ENCODE measurements at regions not wholly inside any gene's neighbourhood (a gene's known extent, or its start where the extent isn't known, plus 50 kb on each side); places are given as distances from the start of the nearest gene placed in this dataset.

DNA sequence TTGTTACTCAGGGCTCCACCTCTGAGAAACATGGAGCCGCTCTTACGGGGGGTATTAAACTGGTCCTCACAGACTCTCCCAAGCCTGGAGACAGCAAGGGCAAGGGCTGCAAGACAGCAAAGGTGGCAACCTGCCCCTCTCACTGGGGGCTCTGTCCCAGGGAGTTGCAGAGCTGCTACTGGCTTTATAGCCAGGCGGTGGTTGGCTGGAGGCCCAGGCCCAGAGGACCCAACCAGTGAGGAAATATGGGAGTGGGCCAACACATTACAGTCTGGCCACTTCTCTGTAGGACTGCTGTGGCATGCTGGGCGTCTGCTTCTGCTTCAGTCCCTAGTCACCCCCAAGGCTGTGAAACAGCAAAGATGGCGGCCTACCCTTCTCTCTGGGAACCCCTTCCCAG lies 597.2 kb downstream of the LRRC70 start:
- TF ChIP-seq, protein P1, sequence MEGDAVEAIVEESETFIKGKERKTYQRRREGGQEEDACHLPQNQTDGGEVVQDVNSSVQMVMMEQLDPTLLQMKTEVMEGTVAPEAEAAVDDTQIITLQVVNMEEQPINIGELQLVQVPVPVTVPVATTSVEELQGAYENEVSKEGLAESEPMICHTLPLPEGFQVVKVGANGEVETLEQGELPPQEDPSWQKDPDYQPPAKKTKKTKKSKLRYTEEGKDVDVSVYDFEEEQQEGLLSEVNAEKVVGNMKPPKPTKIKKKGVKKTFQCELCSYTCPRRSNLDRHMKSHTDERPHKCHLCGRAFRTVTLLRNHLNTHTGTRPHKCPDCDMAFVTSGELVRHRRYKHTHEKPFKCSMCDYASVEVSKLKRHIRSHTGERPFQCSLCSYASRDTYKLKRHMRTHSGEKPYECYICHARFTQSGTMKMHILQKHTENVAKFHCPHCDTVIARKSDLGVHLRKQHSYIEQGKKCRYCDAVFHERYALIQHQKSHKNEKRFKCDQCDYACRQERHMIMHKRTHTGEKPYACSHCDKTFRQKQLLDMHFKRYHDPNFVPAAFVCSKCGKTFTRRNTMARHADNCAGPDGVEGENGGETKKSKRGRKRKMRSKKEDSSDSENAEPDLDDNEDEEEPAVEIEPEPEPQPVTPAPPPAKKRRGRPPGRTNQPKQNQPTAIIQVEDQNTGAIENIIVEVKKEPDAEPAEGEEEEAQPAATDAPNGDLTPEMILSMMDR (IDR thresholded peaks at IDR 0.05; ENCODE audit: control extremely low read depth, extremely low read depth, low read depth, missing control alignments), result no peak
- CTCF ChIA-PET, result no interaction called here
- POLR2A ChIA-PET, result no interaction called here

DNA sequence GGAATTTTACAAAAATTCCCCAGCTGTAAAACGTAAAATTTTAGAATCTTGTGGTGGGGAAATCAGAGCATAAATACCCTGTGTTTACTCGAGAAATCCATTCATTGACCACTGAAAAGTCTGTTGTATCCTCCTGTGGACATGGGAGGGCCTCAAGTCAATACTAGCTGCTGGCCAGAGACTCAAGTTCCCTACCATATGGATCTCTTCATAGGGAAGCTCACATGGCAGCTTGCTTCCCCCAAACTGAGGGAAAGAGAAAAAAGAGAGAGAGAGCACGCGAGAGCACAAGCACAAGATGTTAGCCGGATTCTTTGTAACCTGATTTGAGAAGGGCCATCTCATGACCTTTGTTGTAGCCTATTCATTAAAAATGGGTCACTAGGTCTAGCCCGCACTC lies 591.9 kb downstream of the LRRC70 start:
- POLR2A ChIA-PET, result no interaction called here
- no peak for DNase-seq (ENCODE audit: extremely low spot score)
- CTCF ChIA-PET, result interaction anchor here (0.7 kb wide), 1 partner anchor 45 kb away, joined by 3 read pairs; no protein-coding TSS in a partner anchor
- TF ChIP-seq, protein P1 (IDR thresholded peaks at IDR 0.05; ENCODE audit: control extremely low read depth, extremely low read depth, low read depth, missing control alignments), result no peak

More for the DNA sequence above, 597.2 kb downstream of the LRRC70 start:
- no peak for DNase-seq (ENCODE audit: extremely low spot score)

DNA sequence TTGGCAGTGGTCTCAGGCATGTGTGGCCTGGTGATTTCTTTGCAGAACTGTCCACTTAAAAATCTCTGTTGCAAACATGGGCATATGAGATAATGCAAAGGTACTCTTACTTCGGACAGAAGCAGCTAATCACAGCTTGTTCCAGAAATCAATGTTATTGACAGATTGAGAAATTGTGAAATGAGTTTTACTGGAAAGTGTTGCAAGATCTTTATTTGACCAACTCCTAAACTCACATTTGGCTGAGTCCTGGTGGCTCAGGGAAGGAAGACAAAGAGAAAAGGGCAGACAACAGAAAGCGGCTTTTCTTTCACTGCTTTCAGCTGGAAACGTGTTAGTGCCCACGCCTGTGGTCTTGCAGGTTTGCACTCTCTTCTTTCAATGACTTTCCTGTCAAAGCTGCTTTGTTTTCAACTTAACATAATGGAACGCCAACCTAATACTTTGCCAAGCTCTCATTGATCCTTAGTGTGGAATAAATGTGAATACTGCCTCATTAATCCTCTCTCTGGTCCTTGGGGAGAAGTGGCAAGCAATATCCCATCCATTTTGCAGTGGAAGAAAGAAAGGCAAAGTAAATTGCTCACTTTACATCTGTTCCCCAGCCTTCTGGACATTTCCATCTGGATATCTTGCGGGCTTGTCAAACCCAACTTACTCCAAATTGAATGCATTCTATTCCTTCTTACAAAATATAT lies 586.4 kb downstream of the LRRC70 start:
- ChIA-PET CTCF (interaction anchor here (1.6 kb wide), 1 partner anchor 13 kb away, joined by 4 read pairs; no protein-coding TSS in a partner anchor), POLR2A (no interaction called here)
- TF ChIP-seq, protein P1 (IDR thresholded peaks at IDR 0.05; ENCODE audit: control extremely low read depth, extremely low read depth, low read depth, missing control alignments), result no peak
- DNase-seq (ENCODE audit: extremely low spot score), result no peak

DNA sequence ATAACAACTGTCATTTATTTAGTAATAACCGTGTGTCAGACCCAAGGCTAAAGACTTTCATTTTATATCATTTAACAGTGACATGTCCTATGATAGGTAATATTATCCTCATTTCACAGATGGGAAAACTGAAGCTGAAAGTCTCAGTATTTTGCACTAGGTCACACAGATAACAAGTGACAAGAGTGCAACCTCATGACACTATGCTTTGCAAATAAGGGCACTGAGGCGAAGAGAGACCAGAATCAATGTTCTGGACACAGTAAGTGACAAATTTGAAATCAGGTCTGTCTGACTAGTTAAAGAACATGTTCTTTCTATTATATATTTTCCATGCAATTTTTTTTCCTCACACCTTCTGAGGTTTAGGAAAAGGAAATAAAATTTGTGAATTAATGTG lies 585.7 kb downstream of the LRRC70 start:
- ChIA-PET POLR2A (no interaction called here), CTCF (no interaction called here)
- DNase-seq (ENCODE audit: extremely low spot score), result no peak
- TF ChIP-seq, protein P1 (IDR thresholded peaks at IDR 0.05; ENCODE audit: control extremely low read depth, extremely low read depth, low read depth, missing control alignments), result no peak

DNA sequence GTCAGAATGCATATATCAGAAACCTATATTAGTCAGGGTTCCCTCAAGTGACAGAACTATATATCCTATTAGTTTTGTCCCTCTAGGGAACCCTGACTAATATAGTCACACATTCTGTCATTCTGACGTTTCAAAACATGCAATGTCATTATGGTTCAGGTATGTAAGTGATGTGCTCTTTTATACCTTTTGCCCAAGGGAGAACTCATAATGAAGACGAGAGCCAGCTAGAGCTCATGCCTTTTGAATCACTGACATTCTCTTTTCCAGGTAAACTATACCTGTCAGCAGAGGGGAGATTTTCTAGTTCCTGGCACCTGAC lies 576.7 kb downstream of the LRRC70 start:
- TF ChIP-seq, protein P1 (IDR thresholded peaks at IDR 0.05; ENCODE audit: control extremely low read depth, extremely low read depth, low read depth, missing control alignments), result no peak
- DNase-seq (ENCODE audit: extremely low spot score), result no peak
- POLR2A ChIA-PET, result no interaction called here
- CTCF ChIA-PET, result interaction anchor here (1.2 to 1.3 kb wide), 2 partner anchors 8 to 9 kb away, joined by 3 to 4 read pairs; no protein-coding TSS in a partner anchor

DNA sequence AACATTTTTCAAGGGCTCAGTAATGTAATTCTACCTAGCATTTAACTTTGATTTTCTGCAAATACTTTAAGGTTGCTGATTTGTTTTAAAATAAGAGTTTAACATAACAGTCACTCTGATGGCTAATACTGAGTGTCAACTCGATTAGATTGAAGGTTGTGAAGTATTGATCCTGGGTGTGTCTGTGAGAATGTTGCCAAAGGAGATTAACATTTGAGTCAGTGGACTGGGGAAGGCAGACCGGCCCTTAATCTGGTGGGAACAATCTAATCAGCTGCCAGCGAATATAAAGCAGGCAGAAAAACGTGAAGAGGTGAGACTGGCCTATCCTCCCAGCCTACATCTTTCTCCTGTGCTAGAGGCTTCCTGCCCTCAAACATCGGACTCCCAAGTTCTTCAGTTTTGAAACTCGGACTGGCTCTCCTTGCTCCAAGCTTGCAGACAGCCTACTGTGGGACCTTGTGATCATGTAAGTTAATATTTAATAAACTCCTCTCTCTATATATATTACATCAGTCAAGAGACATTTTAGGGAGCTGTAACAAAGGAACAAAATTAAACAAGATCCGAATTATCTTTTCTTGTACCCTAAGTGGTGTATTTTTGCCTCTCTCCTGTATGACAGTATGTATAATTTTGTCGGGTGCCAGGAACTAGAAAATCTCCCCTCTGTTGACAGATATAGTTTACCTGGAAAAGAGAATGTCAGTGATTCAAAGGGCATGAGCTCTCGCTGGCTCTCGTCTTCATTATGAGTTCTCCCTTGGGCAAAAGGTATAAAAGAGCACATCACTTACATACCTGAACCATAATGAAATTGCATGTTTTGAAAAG lies 576.1 kb downstream of the LRRC70 start:
- POLR2A ChIA-PET, result no interaction called here

More for the DNA sequence above, 576.1 kb downstream of the LRRC70 start:
- TF ChIP-seq, protein P1 (IDR thresholded peaks at IDR 0.05; ENCODE audit: control extremely low read depth, extremely low read depth, low read depth, missing control alignments), result no peak
- no peak for DNase-seq (ENCODE audit: extremely low spot score)
- CTCF ChIA-PET, result interaction anchor here (1.2 kb wide), 1 partner anchor 9 kb away, joined by 4 read pairs; no protein-coding TSS in a partner anchor
